ENCODE measurements at regions not wholly inside any gene's neighbourhood (a gene's known extent, or its start where the extent isn't known, plus 50 kb on each side); places are given as distances from the start of the nearest gene placed in this dataset.

GRCh38 chr6:2529211-2529719 is 221.5 kb downstream of the MYLK4 start:
- POLR2A ChIA-PET: no interaction called here
- no peak for DNase-seq
- no peaks in the 10 kb centered on the region for H3K36me3 ChIP-seq (ENCODE audit: control insufficient read depth in 4 of 4, insufficient read depth in 4 of 4, low read length in 3 of 4)
- 80% methylated on average over 7 of the region's 7 CpGs for WGBS (ENCODE audit: insufficient coverage)
- no peak overlapping the region for H3K4me3 ChIP-seq (ENCODE audit: control insufficient read depth in 1 of 7, extremely low read depth in 1 of 7, insufficient read depth in 4 of 7, low read depth in 2 of 7, low read length in 6 of 7)
- peaks cover 0 to 4% (median 0%) of the 10 kb centered on the region in 4 experiments for H3K4me1 ChIP-seq (ENCODE audit: control extremely low read depth in 1 of 4, control insufficient read depth in 4 of 4, insufficient read depth in 4 of 4, low read length in 3 of 4)
- H3K27me3 ChIP-seq (replicated peaks in 2 of 5; ENCODE audit: control insufficient read depth in 4 of 5, insufficient read depth in 5 of 5, low read length in 4 of 5): peaks cover 0 to 8% (median 0%) of the 10 kb centered on the region in 5 experiments
- CTCF ChIA-PET: interaction anchor here (1.0 kb wide), 1 partner anchor 19 kb away, joined by 3 read pairs; no protein-coding TSS in a partner anchor
- H3K9me3 ChIP-seq (ENCODE audit: control extremely low read depth in 1 of 5, control insufficient read depth in 4 of 5, insufficient read depth in 2 of 5, low read depth in 1 of 5, low read length in 4 of 5): peaks cover 0 to 20% (median 9%) of the 10 kb centered on the region in 5 experiments
- H3K27ac ChIP-seq (ENCODE audit: insufficient read depth in 1 of 2, low read depth in 1 of 2, low read length in 2 of 2, poor library complexity in 1 of 2, severe bottlenecking in 2 of 2): no peak overlapping the region

GRCh38 chr6:2528156-2528555 is 222.6 kb downstream of the MYLK4 start:
- H3K4me3 ChIP-seq (ENCODE audit: control insufficient read depth in 1 of 7, extremely low read depth in 1 of 7, insufficient read depth in 4 of 7, low read depth in 2 of 7, low read length in 6 of 7): no peak overlapping the region
- H3K36me3 ChIP-seq (ENCODE audit: control insufficient read depth in 4 of 4, insufficient read depth in 4 of 4, low read length in 3 of 4): no peaks in the 10 kb centered on the region
- peaks cover 0 to 4% (median 0%) of the 10 kb centered on the region in 4 experiments for H3K4me1 ChIP-seq (ENCODE audit: control extremely low read depth in 1 of 4, control insufficient read depth in 4 of 4, insufficient read depth in 4 of 4, low read length in 3 of 4)
- H3K9me3 ChIP-seq (ENCODE audit: control extremely low read depth in 1 of 5, control insufficient read depth in 4 of 5, insufficient read depth in 2 of 5, low read depth in 1 of 5, low read length in 4 of 5): peaks cover 0 to 22% (median 13%) of the 10 kb centered on the region in 5 experiments
- CTCF ChIA-PET: interaction anchor here (1.0 to 3.1 kb wide), 2 partner anchors 14 to 20 kb away, joined by 3 to 14 read pairs; no protein-coding TSS in a partner anchor
- no peak for DNase-seq
- POLR2A ChIA-PET: interaction anchor here (0.7 kb wide), 1 partner anchor 1398 kb away, joined by 3 read pairs; no protein-coding TSS in a partner anchor
- H3K27ac ChIP-seq (ENCODE audit: insufficient read depth in 1 of 2, low read depth in 1 of 2, low read length in 2 of 2, poor library complexity in 1 of 2, severe bottlenecking in 2 of 2): no peak overlapping the region
- WGBS (ENCODE audit: insufficient coverage): 96% methylated on average over 2 of the region's 4 CpGs
- peaks cover 0 to 10% (median 0%) of the 10 kb centered on the region in 5 experiments for H3K27me3 ChIP-seq (replicated peaks in 2 of 5; ENCODE audit: control insufficient read depth in 4 of 5, insufficient read depth in 5 of 5, low read length in 4 of 5)

GRCh38 chr6:2526766-2527165 is 224.0 kb downstream of the MYLK4 start:
- Histone ChIP-seq H3K4me3 (ENCODE audit: control insufficient read depth in 1 of 7, extremely low read depth in 1 of 7, insufficient read depth in 4 of 7, low read depth in 2 of 7, low read length in 6 of 7) (no peak overlapping the region), H3K9me3 (ENCODE audit: control extremely low read depth in 1 of 5, control insufficient read depth in 4 of 5, insufficient read depth in 2 of 5, low read depth in 1 of 5, low read length in 4 of 5) (peaks cover 0 to 23% (median 13%) of the 10 kb centered on the region in 5 experiments), H3K4me1 (ENCODE audit: control extremely low read depth in 1 of 4, control insufficient read depth in 4 of 4, insufficient read depth in 4 of 4, low read length in 3 of 4) (peaks cover 0 to 17% (median 7%) of the 10 kb centered on the region in 4 experiments), H3K27me3 (replicated peaks in 2 of 5; ENCODE audit: control insufficient read depth in 4 of 5, insufficient read depth in 5 of 5, low read length in 4 of 5) (peaks cover 0 to 10% (median 0%) of the 10 kb centered on the region in 5 experiments), H3K36me3 (ENCODE audit: control insufficient read depth in 4 of 4, insufficient read depth in 4 of 4, low read length in 3 of 4) (no peaks in the 10 kb centered on the region), H3K27ac (ENCODE audit: insufficient read depth in 1 of 2, low read depth in 1 of 2, low read length in 2 of 2, poor library complexity in 1 of 2, severe bottlenecking in 2 of 2) (no peak overlapping the region)
- WGBS (ENCODE audit: insufficient coverage): 83% methylated on average over 1 of the region's 3 CpGs
- DNase-seq: no peak
- POLR2A ChIA-PET: no interaction called here
- CTCF ChIA-PET: interaction anchor here (3.1 kb wide), 1 partner anchor 15 kb away, joined by 14 read pairs; no protein-coding TSS in a partner anchor

GRCh38 chr6:2524090-2524489 is 226.6 kb downstream of the MYLK4 start:
- Histone ChIP-seq H3K27me3 (replicated peaks in 2 of 5; ENCODE audit: control insufficient read depth in 4 of 5, insufficient read depth in 5 of 5, low read length in 4 of 5) (peaks cover 0 to 12% (median 0%) of the 10 kb centered on the region in 5 experiments), H3K4me1 (ENCODE audit: control extremely low read depth in 1 of 4, control insufficient read depth in 4 of 4, insufficient read depth in 4 of 4, low read length in 3 of 4) (peaks cover 0 to 17% (median 7%) of the 10 kb centered on the region in 4 experiments), H3K4me3 (ENCODE audit: control insufficient read depth in 1 of 7, extremely low read depth in 1 of 7, insufficient read depth in 4 of 7, low read depth in 2 of 7, low read length in 6 of 7) (no peak overlapping the region), H3K27ac (ENCODE audit: insufficient read depth in 1 of 2, low read depth in 1 of 2, low read length in 2 of 2, poor library complexity in 1 of 2, severe bottlenecking in 2 of 2) (no peak overlapping the region), H3K9me3 (ENCODE audit: control extremely low read depth in 1 of 5, control insufficient read depth in 4 of 5, insufficient read depth in 2 of 5, low read depth in 1 of 5, low read length in 4 of 5) (peaks cover 0 to 24% (median 11%) of the 10 kb centered on the region in 5 experiments), H3K36me3 (ENCODE audit: control insufficient read depth in 4 of 4, insufficient read depth in 4 of 4, low read length in 3 of 4) (no peaks in the 10 kb centered on the region)
- ChIA-PET CTCF (interaction anchor here (0.7 to 1.0 kb wide), 3 partner anchors 9 to 76 kb away, joined by 3 read pairs; no protein-coding TSS in a partner anchor), POLR2A (no interaction called here)
- no peak for DNase-seq

GRCh38 chr6:2523061-2523460 is 227.7 kb downstream of the MYLK4 start:
- no peak overlapping the region for H3K4me3 ChIP-seq (ENCODE audit: control insufficient read depth in 1 of 7, extremely low read depth in 1 of 7, insufficient read depth in 4 of 7, low read depth in 2 of 7, low read length in 6 of 7)
- POLR2A ChIA-PET: no interaction called here

GRCh38 chr6:2522521-2522920 is 228.2 kb downstream of the MYLK4 start:
- Histone ChIP-seq H3K4me3 (ENCODE audit: control insufficient read depth in 1 of 7, extremely low read depth in 1 of 7, insufficient read depth in 4 of 7, low read depth in 2 of 7, low read length in 6 of 7) (peak overlapping the region in 2 of 7 experiments; percentile 3 to 21), H3K27ac (ENCODE audit: insufficient read depth in 1 of 2, low read depth in 1 of 2, low read length in 2 of 2, poor library complexity in 1 of 2, severe bottlenecking in 2 of 2) (no peak overlapping the region), H3K9me3 (ENCODE audit: control extremely low read depth in 1 of 5, control insufficient read depth in 4 of 5, insufficient read depth in 2 of 5, low read depth in 1 of 5, low read length in 4 of 5) (peaks cover 0 to 25% (median 11%) of the 10 kb centered on the region in 5 experiments), H3K36me3 (ENCODE audit: control insufficient read depth in 4 of 4, insufficient read depth in 4 of 4, low read length in 3 of 4) (no peaks in the 10 kb centered on the region), H3K4me1 (ENCODE audit: control extremely low read depth in 1 of 4, control insufficient read depth in 4 of 4, insufficient read depth in 4 of 4, low read length in 3 of 4) (peaks cover 0 to 17% (median 7%) of the 10 kb centered on the region in 4 experiments), H3K27me3 (replicated peaks in 2 of 5; ENCODE audit: control insufficient read depth in 4 of 5, insufficient read depth in 5 of 5, low read length in 4 of 5) (peaks cover 0 to 5% (median 0%) of the 10 kb centered on the region in 5 experiments)
- WGBS (ENCODE audit: insufficient coverage): 32% methylated on average over 7 of the region's 7 CpGs
- DNase-seq: peak; percentile 62 to 86 (median 82)
- CTCF ChIA-PET: no interaction called here
- POLR2A ChIA-PET: no interaction called here

More at GRCh38 chr6:2523061-2523460, 227.7 kb downstream of the MYLK4 start:
- H3K27me3 ChIP-seq (replicated peaks in 2 of 5; ENCODE audit: control insufficient read depth in 4 of 5, insufficient read depth in 5 of 5, low read length in 4 of 5): peaks cover 0 to 10% (median 0%) of the 10 kb centered on the region in 5 experiments
- 97% methylated on average over 3 of the region's 3 CpGs for WGBS (ENCODE audit: insufficient coverage)
- CTCF ChIA-PET: no interaction called here
- peaks cover 0 to 17% (median 7%) of the 10 kb centered on the region in 4 experiments for H3K4me1 ChIP-seq (ENCODE audit: control extremely low read depth in 1 of 4, control insufficient read depth in 4 of 4, insufficient read depth in 4 of 4, low read length in 3 of 4)
- no peak for DNase-seq
- no peaks in the 10 kb centered on the region for H3K36me3 ChIP-seq (ENCODE audit: control insufficient read depth in 4 of 4, insufficient read depth in 4 of 4, low read length in 3 of 4)
- H3K9me3 ChIP-seq (ENCODE audit: control extremely low read depth in 1 of 5, control insufficient read depth in 4 of 5, insufficient read depth in 2 of 5, low read depth in 1 of 5, low read length in 4 of 5): peaks cover 0 to 25% (median 11%) of the 10 kb centered on the region in 5 experiments
- no peak overlapping the region for H3K27ac ChIP-seq (ENCODE audit: insufficient read depth in 1 of 2, low read depth in 1 of 2, low read length in 2 of 2, poor library complexity in 1 of 2, severe bottlenecking in 2 of 2)

GRCh38 chr6:2517855-2518473 is 232.8 kb downstream of the MYLK4 start:
- WGBS (ENCODE audit: insufficient coverage): 80% methylated on average over 1 of the region's 7 CpGs
- ChIA-PET POLR2A (no interaction called here), CTCF (no interaction called here)
- DNase-seq: no peak
- Histone ChIP-seq H3K9me3 (ENCODE audit: control extremely low read depth in 1 of 5, control insufficient read depth in 4 of 5, insufficient read depth in 2 of 5, low read depth in 1 of 5, low read length in 4 of 5) (peaks cover 0 to 19% (median 6%) of the 10 kb centered on the region in 5 experiments), H3K36me3 (ENCODE audit: control insufficient read depth in 4 of 4, insufficient read depth in 4 of 4, low read length in 3 of 4) (no peaks in the 10 kb centered on the region), H3K27me3 (replicated peaks in 2 of 5; ENCODE audit: control insufficient read depth in 4 of 5, insufficient read depth in 5 of 5, low read length in 4 of 5) (peaks cover 0 to 12% (median 2%) of the 10 kb centered on the region in 5 experiments), H3K4me1 (ENCODE audit: control extremely low read depth in 1 of 4, control insufficient read depth in 4 of 4, insufficient read depth in 4 of 4, low read length in 3 of 4) (peaks cover 0 to 11% (median 6%) of the 10 kb centered on the region in 4 experiments), H3K4me3 (ENCODE audit: control insufficient read depth in 1 of 7, extremely low read depth in 1 of 7, insufficient read depth in 4 of 7, low read depth in 2 of 7, low read length in 6 of 7) (no peak overlapping the region), H3K27ac (ENCODE audit: insufficient read depth in 1 of 2, low read depth in 1 of 2, low read length in 2 of 2, poor library complexity in 1 of 2, severe bottlenecking in 2 of 2) (no peak overlapping the region)
